ENCODE measurements at regions not wholly inside any gene's neighbourhood (a gene's known extent, or its start where the extent isn't known, plus 50 kb on each side); places are given as distances from the start of the nearest gene placed in this dataset.

DNA sequence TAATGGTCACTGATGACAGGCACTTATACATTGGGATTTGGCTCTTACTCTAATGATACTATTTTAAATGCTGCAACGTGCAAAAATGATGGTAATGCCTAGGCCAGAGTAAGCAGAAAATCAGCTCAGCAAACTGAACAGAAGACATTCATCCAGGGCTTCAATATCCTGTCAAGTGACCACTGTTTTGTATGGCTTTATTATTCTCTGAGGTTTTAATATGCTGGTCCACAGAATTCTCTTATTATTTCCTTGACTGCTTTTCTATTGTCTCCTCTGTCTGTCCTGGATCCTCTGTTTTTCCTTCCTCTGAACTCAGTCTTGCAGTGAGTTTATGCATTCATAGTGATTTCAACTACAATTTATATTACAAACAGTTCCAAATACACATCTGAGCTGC is 90.8 kb upstream of the PMFBP1 start:
- DNase-seq, result no peak
- TF ChIP-seq, protein P1, sequence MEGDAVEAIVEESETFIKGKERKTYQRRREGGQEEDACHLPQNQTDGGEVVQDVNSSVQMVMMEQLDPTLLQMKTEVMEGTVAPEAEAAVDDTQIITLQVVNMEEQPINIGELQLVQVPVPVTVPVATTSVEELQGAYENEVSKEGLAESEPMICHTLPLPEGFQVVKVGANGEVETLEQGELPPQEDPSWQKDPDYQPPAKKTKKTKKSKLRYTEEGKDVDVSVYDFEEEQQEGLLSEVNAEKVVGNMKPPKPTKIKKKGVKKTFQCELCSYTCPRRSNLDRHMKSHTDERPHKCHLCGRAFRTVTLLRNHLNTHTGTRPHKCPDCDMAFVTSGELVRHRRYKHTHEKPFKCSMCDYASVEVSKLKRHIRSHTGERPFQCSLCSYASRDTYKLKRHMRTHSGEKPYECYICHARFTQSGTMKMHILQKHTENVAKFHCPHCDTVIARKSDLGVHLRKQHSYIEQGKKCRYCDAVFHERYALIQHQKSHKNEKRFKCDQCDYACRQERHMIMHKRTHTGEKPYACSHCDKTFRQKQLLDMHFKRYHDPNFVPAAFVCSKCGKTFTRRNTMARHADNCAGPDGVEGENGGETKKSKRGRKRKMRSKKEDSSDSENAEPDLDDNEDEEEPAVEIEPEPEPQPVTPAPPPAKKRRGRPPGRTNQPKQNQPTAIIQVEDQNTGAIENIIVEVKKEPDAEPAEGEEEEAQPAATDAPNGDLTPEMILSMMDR (IDR thresholded peaks at IDR 0.05 in 4 of 5, conservative IDR thresholded peaks at IDR 0.05 in 1 of 5), result no peak
- TF ChIP-seq POLR2A (IDR thresholded peaks at IDR 0.05), result no peak
- in situ Hi-C loops (cut with MboI; ENCODE audit: low sequenced_read_pairs in 4 of 4), result no loop called here
- Histone ChIP-seq H3K9me3 (no peaks in the 10 kb centered on the region), H3K4me1 (no peaks in the 10 kb centered on the region), H3K27ac (no peak overlapping the region), H3K27me3 (no peaks in the 10 kb centered on the region), H3K4me3 (no peak overlapping the region), H3K36me3 (no peaks in the 10 kb centered on the region)
- ATAC-seq, result no peak
- intact Hi-C loops (cut with DNase I; ENCODE audit: low total_unique reads), result no loop called here

DNA sequence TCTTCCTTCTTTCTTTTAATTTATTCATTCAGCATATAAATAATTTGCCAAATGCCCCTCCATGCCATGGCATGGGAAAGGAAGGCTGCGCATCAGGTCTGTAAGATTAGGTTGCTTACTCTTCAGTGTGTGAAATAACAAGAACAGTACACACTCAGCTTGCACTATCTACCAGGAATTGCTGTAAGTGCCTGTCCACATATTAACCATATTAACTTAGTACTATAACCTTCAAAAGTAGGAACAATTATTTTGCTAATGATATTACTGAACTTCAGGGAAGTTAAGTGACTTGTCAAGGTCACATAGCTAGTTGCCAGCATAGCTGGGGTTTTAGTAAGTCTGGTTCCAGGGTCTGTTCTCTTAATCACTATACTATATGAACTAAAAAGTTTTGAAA is 89.2 kb upstream of the PMFBP1 start:
- TF ChIP-seq, protein P1 (IDR thresholded peaks at IDR 0.05 in 4 of 5, conservative IDR thresholded peaks at IDR 0.05 in 1 of 5), result no peak
- no peak for TF ChIP-seq POLR2A (IDR thresholded peaks at IDR 0.05)

DNA sequence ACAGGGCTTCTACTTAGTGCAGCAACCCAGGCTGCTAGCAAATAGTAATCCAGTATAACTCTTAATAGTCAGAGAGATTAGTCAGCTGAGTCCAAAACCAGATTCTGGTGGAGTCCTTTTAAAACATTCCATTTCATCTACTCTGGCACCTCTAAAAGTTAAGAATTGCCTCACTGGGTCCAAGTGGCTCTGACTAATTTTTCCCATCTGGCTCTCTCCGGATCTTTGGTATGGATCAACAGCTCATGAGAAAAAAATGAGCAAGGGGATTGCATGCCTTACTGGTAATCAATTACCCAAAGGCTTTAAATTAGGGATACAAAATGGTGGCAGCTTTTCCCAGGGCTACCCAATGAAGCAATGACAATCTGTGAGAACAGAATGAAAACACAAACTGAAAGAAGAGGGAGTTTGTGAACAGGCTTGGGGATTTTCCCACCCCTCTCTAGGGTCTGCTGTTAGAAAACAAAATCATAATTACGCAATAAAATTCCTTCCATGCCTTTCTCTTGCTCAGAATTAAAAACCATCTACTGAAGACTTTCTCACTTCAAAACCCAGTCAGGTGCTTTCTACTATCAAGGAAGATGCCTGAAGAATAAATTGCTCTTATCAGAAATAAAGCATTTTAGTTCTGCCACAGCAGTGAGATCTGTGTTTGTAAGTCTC is 84.6 kb upstream of the PMFBP1 start:
- Histone ChIP-seq H3K27me3 (no peaks in the 10 kb centered on the region), H3K4me1 (no peaks in the 10 kb centered on the region), H3K4me3 (no peak overlapping the region), H3K9me3 (no peaks in the 10 kb centered on the region), H3K36me3 (no peaks in the 10 kb centered on the region), H3K27ac (no peak overlapping the region)
- no peak for TF ChIP-seq POLR2A (IDR thresholded peaks at IDR 0.05)
- TF ChIP-seq, protein P1 (IDR thresholded peaks at IDR 0.05 in 4 of 5, conservative IDR thresholded peaks at IDR 0.05 in 1 of 5), result no peak
- intact Hi-C loops (cut with DNase I; ENCODE audit: low total_unique reads) (no loop called here), in situ Hi-C loops (cut with MboI; ENCODE audit: low sequenced_read_pairs in 4 of 4) (no loop called here)
- DNase-seq (peak in 1 of 2 donors; percentile 26), ATAC-seq (peak; percentile 58 to 62)

More for the DNA sequence above, 89.2 kb upstream of the PMFBP1 start:
- no peaks in the 10 kb centered on the region for H3K4me1 ChIP-seq
- no peak for ATAC-seq
- H3K27ac ChIP-seq, result no peak overlapping the region
- in situ Hi-C loops (cut with MboI; ENCODE audit: low sequenced_read_pairs in 4 of 4) (no loop called here), intact Hi-C loops (cut with DNase I; ENCODE audit: low total_unique reads) (no loop called here)
- H3K27me3 ChIP-seq, result no peaks in the 10 kb centered on the region
- H3K36me3 ChIP-seq, result no peaks in the 10 kb centered on the region
- no peak overlapping the region for H3K4me3 ChIP-seq
- DNase-seq, result no peak
- no peaks in the 10 kb centered on the region for H3K9me3 ChIP-seq

DNA sequence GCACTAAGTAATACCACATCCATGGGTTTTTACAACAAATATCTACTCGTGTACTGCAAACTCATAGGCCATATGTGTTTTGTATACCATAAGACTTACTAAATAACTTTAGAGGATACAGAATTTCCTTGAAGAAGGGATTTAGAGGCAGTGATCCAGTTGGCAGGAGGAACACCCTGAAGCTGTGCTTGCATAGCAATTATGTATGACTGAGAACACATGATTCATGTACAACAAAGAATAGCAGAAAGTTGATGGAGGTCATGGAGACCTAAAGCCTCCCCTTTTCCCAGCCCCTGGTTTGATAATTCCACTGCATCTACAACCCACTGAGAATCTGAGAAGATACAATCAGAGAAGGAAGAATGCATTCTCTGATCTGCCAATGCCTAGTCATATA is 83.8 kb upstream of the PMFBP1 start:
- Histone ChIP-seq H3K27ac (no peak overlapping the region), H3K36me3 (no peaks in the 10 kb centered on the region), H3K27me3 (no peaks in the 10 kb centered on the region), H3K9me3 (no peaks in the 10 kb centered on the region), H3K4me1 (no peaks in the 10 kb centered on the region), H3K4me3 (no peak overlapping the region)
- TF ChIP-seq, protein P1 (IDR thresholded peaks at IDR 0.05 in 4 of 5, conservative IDR thresholded peaks at IDR 0.05 in 1 of 5), result no peak
- TF ChIP-seq POLR2A (IDR thresholded peaks at IDR 0.05), result no peak
- ATAC-seq (no peak), DNase-seq (no peak)
- in situ Hi-C loops (cut with MboI; ENCODE audit: low sequenced_read_pairs in 4 of 4) (no loop called here), intact Hi-C loops (cut with DNase I; ENCODE audit: low total_unique reads) (no loop called here)

DNA sequence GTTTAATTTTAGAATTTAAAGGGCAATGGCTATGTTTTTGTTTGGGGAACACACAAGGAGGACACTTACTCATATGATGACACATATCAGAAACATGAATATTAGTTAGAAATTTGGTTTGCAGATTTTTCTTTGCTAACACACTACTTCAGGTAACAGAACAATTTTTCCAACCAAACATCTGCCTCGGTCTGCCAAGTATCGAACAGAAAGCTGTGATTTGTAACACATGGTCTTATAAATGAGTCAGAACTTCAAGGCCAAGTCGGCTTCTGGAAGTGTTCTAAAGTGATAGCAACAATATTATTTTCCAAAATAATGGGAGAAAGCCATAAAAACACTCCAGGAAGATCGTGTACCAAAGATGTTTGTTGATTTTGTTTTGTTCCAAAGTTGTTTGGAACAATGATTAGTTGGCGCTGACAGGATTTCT is 75.9 kb upstream of the PMFBP1 start:
- Histone ChIP-seq H3K27me3 (no peaks in the 10 kb centered on the region), H3K27ac (peak overlapping the region in 3 of 4 donors; percentile 31 to 50 (median 38)), H3K4me1 (no peaks in the 10 kb centered on the region), H3K36me3 (no peaks in the 10 kb centered on the region), H3K4me3 (no peak overlapping the region), H3K9me3 (no peaks in the 10 kb centered on the region)
- DNase-seq (no peak), ATAC-seq (peak; percentile 33 to 60)
- intact Hi-C loops (cut with DNase I; ENCODE audit: low total_unique reads), result no loop called here
- no peak for TF ChIP-seq POLR2A (IDR thresholded peaks at IDR 0.05)
- TF ChIP-seq, protein P1 (IDR thresholded peaks at IDR 0.05 in 4 of 5, conservative IDR thresholded peaks at IDR 0.05 in 1 of 5), result no peak
- in situ Hi-C loops (cut with MboI; ENCODE audit: low sequenced_read_pairs in 4 of 4), result no loop called here
